ENCODE measurements at regions not wholly inside any gene's neighbourhood (a gene's known extent, or its start where the extent isn't known, plus 50 kb on each side); places are given as distances from the start of the nearest gene placed in this dataset.
"Not testable (repeated sequence)": the region's sequence is repeated elsewhere in the genome, so short reads cannot be mapped to it uniquely, and the experiment has no call there.

DNA sequence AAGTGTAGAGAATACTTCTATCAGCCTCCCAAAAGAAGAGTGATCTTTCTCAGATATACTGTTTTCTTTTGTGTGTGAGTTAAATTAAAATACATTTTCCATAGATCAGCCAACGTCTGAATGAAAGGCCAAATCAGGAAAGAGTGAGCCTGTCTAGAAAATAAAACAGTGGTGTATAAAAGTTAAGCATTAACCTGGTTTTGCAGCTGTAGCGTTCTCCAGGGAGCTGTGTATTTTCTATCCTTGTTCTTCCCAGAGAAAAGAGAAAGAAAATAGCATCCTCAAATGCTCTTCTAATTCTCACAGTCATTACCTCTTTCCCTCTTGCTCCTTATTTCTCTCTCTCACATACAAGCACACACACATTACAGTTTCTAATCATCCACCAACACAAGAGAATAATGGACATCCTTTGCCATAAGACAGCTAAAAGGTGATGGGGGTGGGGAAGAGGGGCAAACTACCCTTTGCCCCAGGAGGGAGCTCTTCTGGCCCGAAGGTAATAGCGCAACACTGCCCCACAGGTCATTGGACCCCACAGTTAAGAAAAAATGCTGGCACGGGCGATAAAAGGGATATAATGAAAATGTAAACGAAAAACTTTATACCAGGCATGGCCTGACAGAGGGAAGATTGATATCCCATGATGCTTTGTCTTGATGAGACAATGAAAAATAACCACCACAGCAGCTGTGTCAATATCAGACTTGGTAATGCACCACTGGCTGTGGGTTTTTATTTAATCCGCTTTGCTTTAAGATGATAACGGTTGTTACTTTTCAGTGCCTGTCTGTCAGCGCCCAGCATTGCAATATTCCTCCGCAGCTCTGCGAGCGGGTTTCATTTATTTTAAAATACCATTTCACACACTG is 150.3 kb downstream of the NUF2 start:
- no peak for DNase-seq (ENCODE audit: low spot score in 2 of 2)
- no peak for FAIRE-seq

DNA sequence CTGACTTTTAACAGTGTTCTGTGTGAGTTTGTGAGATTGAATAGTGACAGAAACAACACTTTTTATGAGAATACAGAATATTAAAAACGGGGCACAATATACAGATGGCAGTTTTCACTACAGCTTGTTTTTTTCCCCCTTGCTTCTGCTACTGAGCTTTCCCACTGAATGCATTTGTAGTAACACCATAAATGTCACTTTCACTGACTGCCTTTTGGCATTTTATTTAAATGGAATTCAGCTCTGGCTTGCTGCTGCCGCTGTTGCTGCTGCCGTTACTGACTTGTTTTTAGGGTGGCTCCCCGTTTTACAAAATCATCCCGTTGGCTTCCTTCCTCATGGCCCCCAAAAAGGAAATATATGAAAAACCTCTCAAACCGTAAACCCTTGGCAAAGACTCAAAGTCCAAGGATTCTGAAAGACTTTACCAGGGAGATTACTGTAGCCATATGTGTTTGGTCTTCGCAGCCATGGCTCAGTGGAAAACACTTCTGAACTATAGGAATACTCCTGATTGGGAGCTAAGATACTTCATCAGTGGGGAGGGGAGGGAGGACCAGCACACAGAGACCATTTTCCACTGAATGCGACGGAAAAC is 151.0 kb downstream of the NUF2 start:
- FAIRE-seq (no peak), DNase-seq (ENCODE audit: low spot score in 2 of 2) (no peak)

GRCh38 chr1:163477276-163477830 is 155.6 kb downstream of the NUF2 start:
- DNase-seq (ENCODE audit: low spot score in 2 of 2) (no peak), FAIRE-seq (no peak)

- DNase-seq (ENCODE audit: low spot score in 2 of 2); FAIRE-seq: not testable (repeated sequence)
These were observed 176.9 kb downstream of the NUF2 start for GRCh38 chr1:163498391-163499330.

GRCh38 chr1:163504331-163504978 is 182.7 kb downstream of the NUF2 start:
- FAIRE-seq (no peak), DNase-seq (ENCODE audit: low spot score in 2 of 2) (no peak)

DNA sequence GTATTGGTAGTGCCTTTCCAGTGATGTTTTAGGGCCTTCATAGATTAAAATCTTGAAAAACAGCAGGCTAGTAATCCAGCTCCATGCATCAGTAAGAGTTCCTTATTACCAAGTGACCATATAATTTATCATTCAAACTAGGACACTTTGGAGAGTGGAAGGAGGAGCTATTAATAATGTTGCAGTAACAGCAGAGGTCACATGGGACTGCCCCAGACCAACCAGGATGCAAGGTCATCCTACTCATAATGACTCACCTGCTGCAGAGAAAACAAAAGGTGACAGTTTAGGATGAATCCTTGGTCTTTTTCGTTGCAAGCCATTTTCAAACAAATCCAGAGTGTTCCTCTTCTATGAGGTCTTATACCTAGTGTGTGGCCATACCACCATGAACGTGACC is 187.4 kb downstream of the NUF2 start:
- FAIRE-seq (no peak), DNase-seq (ENCODE audit: low spot score in 2 of 2) (no peak)

DNA sequence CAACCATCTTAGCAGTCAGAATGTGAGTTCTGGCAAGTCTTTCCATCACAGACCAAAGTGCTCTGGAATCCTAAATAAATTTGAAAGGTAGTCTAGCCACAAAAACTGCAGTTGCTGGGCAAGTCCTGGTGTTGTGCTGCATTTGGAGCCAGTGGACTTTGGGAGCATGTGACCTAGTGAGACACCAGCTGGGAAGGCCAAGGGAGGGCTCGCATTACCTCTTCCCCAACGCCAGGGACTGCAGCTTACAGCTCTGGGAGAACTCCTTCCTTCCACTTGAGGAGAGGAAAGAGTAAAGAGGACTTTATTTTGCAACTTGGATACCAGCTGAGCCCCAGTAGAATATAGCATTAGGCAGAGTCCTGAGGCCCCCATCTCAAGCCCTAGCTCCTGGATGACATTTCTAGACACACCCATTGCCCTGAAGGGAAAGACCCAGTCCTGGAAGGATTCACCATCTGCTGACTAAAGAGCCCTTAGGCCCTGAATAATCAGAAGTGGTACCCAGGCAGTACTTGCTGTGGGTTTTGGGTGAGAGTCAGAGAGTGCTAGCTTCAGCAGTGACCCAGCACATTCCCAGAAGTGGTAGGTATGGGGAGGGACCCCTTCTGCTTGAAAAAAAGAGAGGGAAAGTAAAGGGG is 190.7 kb downstream of the NUF2 start:
- DNase-seq (ENCODE audit: low spot score in 2 of 2) (no peak), FAIRE-seq (no peak)

- FAIRE-seq (no peak), DNase-seq (ENCODE audit: low spot score in 2 of 2) (no peak)
These were observed 201.7 kb downstream of the NUF2 start for GRCh38 chr1:163523375-163524029.

GRCh38 chr1:163528710-163529348 is 207.1 kb downstream of the NUF2 start:
- DNase-seq (ENCODE audit: low spot score in 2 of 2) (no peak), FAIRE-seq (peak; percentile 72)

DNA sequence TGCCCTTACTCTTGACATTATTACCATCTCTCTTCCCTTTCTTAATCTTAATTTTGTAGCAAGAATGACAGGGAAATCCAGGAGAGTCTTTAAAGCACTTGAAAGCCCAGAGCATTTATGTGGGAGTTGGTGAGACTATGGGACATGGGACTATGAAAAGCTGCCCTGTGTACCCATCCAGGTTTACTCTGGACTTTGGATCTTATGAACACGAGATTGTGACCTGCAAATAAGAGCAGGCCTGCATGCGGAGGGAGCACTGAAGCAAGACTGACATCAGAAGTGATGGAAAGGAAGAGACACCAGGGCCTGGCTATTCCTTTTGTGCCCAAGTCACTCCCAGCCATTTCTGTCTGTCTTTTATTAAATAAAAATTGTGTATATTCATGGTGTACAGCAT is 209.6 kb downstream of the NUF2 start:
- DNase-seq (ENCODE audit: low spot score in 2 of 2), result no peak
- FAIRE-seq, result no peak

GRCh38 chr1:163535401-163535800 is 213.6 kb downstream of the NUF2 start:
- FAIRE-seq, result no peak
- no peak for DNase-seq (ENCODE audit: low spot score in 2 of 2)

- DNase-seq (ENCODE audit: low spot score in 2 of 2) (no peak), FAIRE-seq (no peak)
These were observed 214.1 kb downstream of the NUF2 start for GRCh38 chr1:163535807-163536206.

DNA sequence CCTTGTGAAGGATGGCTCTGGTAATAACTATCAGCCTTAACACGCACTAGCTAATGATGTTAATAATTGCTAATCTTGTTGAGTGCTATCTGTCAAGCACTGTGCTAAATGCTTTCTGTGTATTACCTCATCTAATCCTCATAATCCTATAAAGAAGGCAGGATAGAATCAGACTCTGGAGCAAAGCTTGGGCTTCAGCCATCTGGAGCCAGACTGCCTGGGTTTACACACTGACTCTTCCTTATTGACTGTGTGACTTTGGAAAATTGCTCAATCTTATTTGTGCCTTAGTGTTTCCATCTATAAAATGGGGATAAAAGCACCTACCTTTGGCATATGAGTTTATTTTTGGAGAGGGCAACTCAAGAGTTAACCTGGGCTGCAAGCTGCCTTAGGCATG is 216.1 kb downstream of the NUF2 start:
- DNase-seq (ENCODE audit: low spot score in 2 of 2) (no peak), FAIRE-seq (no peak)

DNA sequence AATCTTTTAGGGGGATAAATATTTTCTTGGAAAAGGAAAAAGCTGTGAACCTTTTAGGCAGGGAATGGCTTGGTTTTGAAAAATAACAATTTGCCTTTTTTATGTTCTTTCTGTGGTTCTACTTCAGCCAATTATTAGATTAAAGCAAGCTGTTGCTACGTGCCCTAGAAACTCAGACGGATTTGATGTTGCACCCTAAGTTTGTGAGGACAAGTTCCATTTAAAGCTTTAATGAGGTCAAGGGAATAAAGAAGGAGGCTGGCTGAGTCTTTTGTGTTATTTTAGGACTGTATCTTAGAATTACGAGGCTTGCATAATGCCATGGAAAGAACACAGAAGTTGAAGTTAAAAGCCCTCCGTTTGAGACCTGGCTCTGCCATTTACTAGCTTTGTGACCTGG is 216.9 kb downstream of the NUF2 start:
- no peak for FAIRE-seq
- no peak for DNase-seq (ENCODE audit: low spot score in 2 of 2)

GRCh38 chr1:163540727-163541126 is 219.0 kb downstream of the NUF2 start:
- FAIRE-seq (no peak), DNase-seq (ENCODE audit: low spot score in 2 of 2) (no peak)

DNA sequence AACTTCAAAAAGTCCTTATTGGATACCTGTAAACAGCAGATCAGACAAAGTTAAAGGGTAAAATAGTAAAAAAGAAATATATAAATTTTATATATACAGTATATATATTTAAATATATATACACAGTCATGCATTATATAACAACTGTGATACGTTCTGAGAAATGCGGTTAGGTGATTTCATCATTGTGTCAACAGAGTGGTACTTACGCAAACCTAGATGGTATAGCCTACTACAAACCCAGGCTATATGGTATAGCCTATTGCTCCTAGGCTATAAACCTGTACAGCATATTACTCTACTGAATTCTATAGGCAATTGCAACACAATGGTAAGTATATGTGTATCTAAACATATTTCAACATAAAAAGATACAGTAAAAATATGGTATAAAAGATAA is 222.7 kb downstream of the NUF2 start:
- DNase-seq (ENCODE audit: low spot score in 2 of 2) (no peak), FAIRE-seq (no peak)

- DNase-seq (ENCODE audit: low spot score in 2 of 2), result no peak
- no peak for FAIRE-seq
These were observed 236.4 kb downstream of the NUF2 start for GRCh38 chr1:163558162-163558561.

DNA sequence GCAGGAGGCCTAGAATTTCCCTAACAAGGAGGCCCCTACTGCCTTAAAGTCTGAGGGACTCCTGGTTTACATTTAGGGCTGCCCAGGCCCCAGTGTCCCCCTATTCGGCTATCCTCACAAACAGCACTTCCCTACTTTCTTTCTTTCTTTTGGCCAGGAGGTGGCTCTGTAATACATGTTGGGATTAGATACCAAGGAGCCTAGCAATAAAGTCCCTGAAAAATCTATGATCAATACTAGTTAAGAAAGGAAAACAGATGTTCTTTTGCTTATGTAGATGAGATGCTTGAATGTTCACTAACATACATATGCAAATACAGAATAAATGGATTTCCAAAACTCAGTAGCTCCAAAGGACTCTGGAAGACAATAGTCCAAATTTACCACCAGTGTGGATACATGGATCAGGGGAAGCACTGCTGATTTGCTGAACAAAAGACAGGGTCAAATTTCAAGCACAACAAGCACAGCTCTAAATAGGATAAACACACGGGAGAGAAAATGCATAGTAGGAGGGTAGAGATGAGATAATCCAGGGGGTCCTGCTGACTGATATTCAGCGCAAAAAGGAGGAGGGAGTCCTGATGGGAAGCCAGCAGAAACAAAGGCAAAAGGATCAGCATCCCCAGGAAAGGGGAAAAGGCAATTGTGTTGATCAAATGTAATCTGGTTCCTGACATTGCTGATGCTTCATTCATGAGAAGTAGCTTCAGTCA is 240.0 kb downstream of the NUF2 start:
- FAIRE-seq (no peak), DNase-seq (ENCODE audit: low spot score in 2 of 2) (no peak)

All from frontal cortex (tissue), 3 donors.